GM12878 (cell line): ENCODE measurements at regions not wholly inside any gene's neighbourhood (a gene's known extent, or its start where the extent isn't known, plus 50 kb on each side); places are given as distances from the start of the nearest gene placed in this dataset.

Experiments used
- ATAC-seq: fragments of 200-7000 bp; cut with Tn5 transposase; 3 replicates; pipeline ENCODE4 v1.9.1; 2020; ENCODE audit warnings: mild to moderate bottlenecking, moderate library complexity
- BruUV-seq: library from RNA; stranded (reverse); fragments of 400-500 nt; replicated peaks from 2 replicates; lab custom pipeline; 2021; lab: Mats Ljungman, UMichigan
- CTCF ChIA-PET: fragments of 300-600 bp; sonication (Branson Sonifier 250); formaldehyde crosslinking; extraction: SDS; loops from one replicate; lab custom pipeline; 2021; ENCODE audit warnings: inconsistent platforms; lab: Yijun Ruan, JAX
- POLR2A ChIA-PET: fragments of 350-600 bp; formaldehyde crosslinking; extraction: SDS; loops from one replicate; lab custom pipeline; 2021; ENCODE audit warnings: inconsistent platforms; lab: Charles Lee
- RAD21 ChIA-PET: fragments of 300-600 bp; sonication (Branson Sonifier 250); formaldehyde crosslinking; loops from one replicate; lab custom pipeline; 2023; ENCODE audit warnings: antibody characterized with exemption; ENCODE audit not compliant: unreplicated experiment; lab: Charles Lee
- SMC1A ChIA-PET: fragments of 300-600 bp; sonication (Branson Sonifier 250); formaldehyde crosslinking; loops from one replicate; lab custom pipeline; 2023; ENCODE audit not compliant: unreplicated experiment, uncharacterized antibody; lab: Charles Lee
- DNase-seq: peaks from one replicate; pipeline ENCODE4 v3.0.0-alpha.2; 2011; ENCODE audit warnings: low read depth, low spot score
- FAIRE-seq: peaks from 3 replicates; lab custom pipeline; 2011; peaks lifted over from hg19 to GRCh38; lab: Jason Lieb, UNC
- H2AFZ ChIP-seq: 2 replicates; pipeline ENCODE4 v1.6.0; 2011; ENCODE audit warnings: low read depth, low read length, control low read depth; ENCODE audit not compliant: control insufficient read depth
- H3K27ac ChIP-seq: 2 replicates; pipeline ENCODE4 v1.5.1; 2011; ENCODE audit warnings: control low read depth; ENCODE audit not compliant: control insufficient read depth, insufficient read depth
- H3K27me3 ChIP-seq, 2 experiments: replicated peaks in 1 of 2; 2 replicates each; pipeline versions ENCODE4 v1.6.0 to v1.6.1; 2011; ENCODE audit warnings: low read length in 1 of 2; ENCODE audit not compliant: control insufficient read depth in 2 of 2, insufficient read depth in 2 of 2
- H3K36me3 ChIP-seq, 2 experiments: 2 replicates each; pipeline ENCODE4 v1.5.1; 2011; ENCODE audit warnings: low read length in 1 of 2; ENCODE audit not compliant: control insufficient read depth in 2 of 2, insufficient read depth in 2 of 2
- H3K4me1 ChIP-seq: 2 replicates; pipeline ENCODE4 v1.6.1; 2011; ENCODE audit warnings: mild to moderate bottlenecking, low read length, moderate library complexity, mixed read lengths; ENCODE audit not compliant: control insufficient read depth, insufficient read depth
- H3K4me2 ChIP-seq: 2 replicates; pipeline ENCODE4 v1.6.0; 2011; ENCODE audit warnings: control low read depth; ENCODE audit not compliant: control insufficient read depth, insufficient read depth
- H3K4me3 ChIP-seq: fragments of 200-600 bp; sonication (generic); 2 replicates; pipeline ENCODE4 v1.5.1; 2016
- H3K79me2 ChIP-seq: 2 replicates; pipeline ENCODE4 v1.6.0; 2011; ENCODE audit warnings: low read length; ENCODE audit not compliant: control insufficient read depth, insufficient read depth
- H3K9ac ChIP-seq: 2 replicates; pipeline ENCODE4 v1.8.0; 2011; ENCODE audit warnings: low read length, control low read depth, mixed read lengths; ENCODE audit not compliant: control insufficient read depth, insufficient read depth
- H3K9me3 ChIP-seq: replicated peaks from 3 replicates; pipeline ENCODE4 v1.5.1; 2011; ENCODE audit warnings: mild to moderate bottlenecking, low read length; ENCODE audit not compliant: control insufficient read depth, insufficient read depth
- H4K20me1 ChIP-seq: 2 replicates; pipeline ENCODE4 v1.6.0; 2011; ENCODE audit not compliant: control insufficient read depth, insufficient read depth
- IRF3 ChIP-seq: fragments of 450-650 bp; IDR thresholded peaks from 2 replicates; pipeline ENCODE4 v1.6.1; 2014; ENCODE audit warnings: mild to moderate bottlenecking
- NFYA ChIP-seq: IDR thresholded peaks from 2 replicates; pipeline ENCODE4 v1.6.1; 2011; ENCODE audit warnings: low read depth, mild to moderate bottlenecking, low read length, improper control_type of control experiment, borderline replicate concordance
- REST ChIP-seq: IDR thresholded peaks from 2 replicates; pipeline ENCODE4 v1.6.1; 2012; ENCODE audit warnings: mild to moderate bottlenecking, low read depth, low read length
- ZNF622 ChIP-seq: fragments of 450-650 bp; IDR thresholded peaks from 2 replicates; pipeline ENCODE4 v1.6.1; 2017; ENCODE audit warnings: mild to moderate bottlenecking, inconsistent platforms
- WGBS: methylation state at CpG from one replicate; pipeline ENCODE4 v1.1.6; 2016; ENCODE audit warnings: low lambda C conversion rate; ENCODE audit not compliant: insufficient replicate concordance, insufficient coverage; ENCODE audit errors: missing lambda C conversion rate; 5-methylcytosine and 5-hydroxymethylcytosine counted together
- in situ Hi-C: fragments of 300-500 bp; cut with MboI; formaldehyde crosslinking; loops from 9 replicates; pipeline ENCODE4 v1.14.3; 2018; ENCODE audit warnings: mixed read lengths
- intact Hi-C: fragments of 100-400 bp; cut with micrococcal nuclease; formaldehyde crosslinking; loops from one replicate; pipeline ENCODE4 v1.14.2; 2022; ENCODE audit not compliant: unreplicated experiment

GRCh38 chr13:91273675-91274074, 73.8 kb upstream of the MIR17HG start:
- H3K4me1 ChIP-seq: no peaks in the 10 kb centered on the region
- H3K4me2 ChIP-seq: no peak overlapping the region
- POLR2A ChIA-PET: no interaction called here
- H2AFZ ChIP-seq: no peak overlapping the region
- no TSS peak for BruUV-seq
- H3K4me3 ChIP-seq: no peak overlapping the region
- no peaks in the 10 kb centered on the region for H3K79me2 ChIP-seq
- FAIRE-seq: no peak
- H3K9ac ChIP-seq: no peak overlapping the region
- H3K36me3 ChIP-seq: no peaks in the 10 kb centered on the region
- in situ Hi-C loops: no loop called here
- CTCF ChIA-PET: no interaction called here
- no peak overlapping the region for H3K27ac ChIP-seq
- no peak for DNase-seq
- intact Hi-C loops: no loop called here
- no peaks in the 10 kb centered on the region for H3K9me3 ChIP-seq
- H4K20me1 ChIP-seq: no peaks in the 10 kb centered on the region
- H3K27me3 ChIP-seq: no peaks in the 10 kb centered on the region
- 0% methylated on average over 3 of the region's 3 CpGs for WGBS
- no peak for ATAC-seq
- RAD21 ChIA-PET: no interaction called here
- TF ChIP-seq REST: no peak
- TF ChIP-seq NFYA: no peak
- no peak for TF ChIP-seq ZNF622
- no peak for TF ChIP-seq IRF3
- SMC1A ChIA-PET: interaction anchor here (1.3 kb wide), 1 partner anchor 18 kb away, joined by 5 read pairs; no protein-coding TSS in a partner anchor
